Neural progenitor cell (in vitro differentiated cells): ENCODE measurements at regions not wholly inside any gene's neighbourhood (a gene's known extent, or its start where the extent isn't known, plus 50 kb on each side); places are given as distances from the start of the nearest gene placed in this dataset.

Source experiments
- DNase-seq: peaks from one replicate; pipeline ENCODE4 v3.0.0-alpha.2; 2016; ENCODE audit warnings: low spot score
- H2AFZ ChIP-seq: fragments of 200-600 bp; sonication (generic); replicated peaks from 2 replicates; pipeline ENCODE4 v1.6.1; 2016; ENCODE audit warnings: antibody characterized with exemption
- H3F3A ChIP-seq: fragments of 200-600 bp; sonication (generic); 2 replicates; pipeline ENCODE4 v1.6.1; 2016; ENCODE audit warnings: antibody characterized with exemption, low read depth
- H3K27ac ChIP-seq: fragments of 200-600 bp; sonication (generic); 2 replicates; pipeline ENCODE4 v1.5.1; 2016; ENCODE audit warnings: mild to moderate bottlenecking
- H3K27me3 ChIP-seq: fragments of 200-600 bp; sonication (generic); 2 replicates; pipeline ENCODE4 v1.6.1; 2016; ENCODE audit warnings: mild to moderate bottlenecking, moderate library complexity
- H3K36me3 ChIP-seq: fragments of 200-600 bp; sonication (generic); 2 replicates; pipeline ENCODE4 v1.5.1; 2016
- H3K4me1 ChIP-seq: fragments of 200-600 bp; sonication (generic); 2 replicates; pipeline ENCODE4 v1.6.1; 2016; ENCODE audit warnings: mixed run types
- H3K4me2 ChIP-seq: fragments of 200-600 bp; sonication (generic); 2 replicates; pipeline ENCODE4 v1.6.1; 2016
- H3K4me3 ChIP-seq: fragments of 200-600 bp; sonication (generic); 2 replicates; pipeline ENCODE4 v1.5.1; 2016
- H3K79me2 ChIP-seq: fragments of 200-600 bp; sonication (generic); 2 replicates; pipeline ENCODE4 v1.6.1; 2016; ENCODE audit warnings: low read depth
- H3K9ac ChIP-seq: fragments of 200-600 bp; sonication (generic); 2 replicates; pipeline ENCODE4 v1.6.1; 2016
- H3K9me3 ChIP-seq: fragments of 200-600 bp; sonication (generic); 2 replicates; pipeline ENCODE4 v1.5.1; 2016; ENCODE audit warnings: low read depth
- H4K20me1 ChIP-seq: fragments of 200-600 bp; sonication (generic); 2 replicates; pipeline ENCODE4 v1.6.1; 2016; ENCODE audit warnings: low read depth
- H3K27ac Mint-ChIP-seq: 3 replicates; pipeline ENCODE4 v1.8.0; 2021; ENCODE audit warnings: mixed read lengths
- H3K27me3 Mint-ChIP-seq: 2 replicates; pipeline ENCODE4 v1.8.0; 2022; ENCODE audit warnings: low read depth, mild to moderate bottlenecking, inconsistent platforms, moderate library complexity, mixed read lengths; ENCODE audit not compliant: insufficient read depth
- H3K36me3 Mint-ChIP-seq: 3 replicates; pipeline ENCODE4 v1.8.0; 2021; ENCODE audit warnings: mixed read lengths
- H3K4me1 Mint-ChIP-seq: 3 replicates; pipeline ENCODE4 v1.8.0; 2021; ENCODE audit warnings: mixed read lengths
- H3K4me3 Mint-ChIP-seq: 3 replicates; pipeline ENCODE4 v1.8.0; 2021; ENCODE audit warnings: mild to moderate bottlenecking, moderate library complexity, mixed read lengths
- H3K9me3 Mint-ChIP-seq: 3 replicates; pipeline ENCODE4 v1.8.0; 2020; ENCODE audit warnings: mixed read lengths
- EZH2 ChIP-seq: fragments of 200-600 bp; sonication (generic); IDR thresholded peaks from 2 replicates; pipeline ENCODE4 v1.6.1; 2017; ENCODE audit warnings: antibody characterized with exemption, mild to moderate bottlenecking, moderate library complexity
- EZH2phosphoT487 ChIP-seq: fragments of 200-600 bp; sonication (generic); IDR thresholded peaks from 2 replicates; pipeline ENCODE4 v1.6.1; 2017; ENCODE audit warnings: antibody characterized with exemption
- TF ChIP-seq, protein P1 (sequence below): fragments of 200-600 bp; sonication (generic); IDR thresholded peaks from 2 replicates; pipeline ENCODE4 v1.5.1; 2017; ENCODE audit warnings: antibody characterized with exemption, mild to moderate bottlenecking

DNA sequence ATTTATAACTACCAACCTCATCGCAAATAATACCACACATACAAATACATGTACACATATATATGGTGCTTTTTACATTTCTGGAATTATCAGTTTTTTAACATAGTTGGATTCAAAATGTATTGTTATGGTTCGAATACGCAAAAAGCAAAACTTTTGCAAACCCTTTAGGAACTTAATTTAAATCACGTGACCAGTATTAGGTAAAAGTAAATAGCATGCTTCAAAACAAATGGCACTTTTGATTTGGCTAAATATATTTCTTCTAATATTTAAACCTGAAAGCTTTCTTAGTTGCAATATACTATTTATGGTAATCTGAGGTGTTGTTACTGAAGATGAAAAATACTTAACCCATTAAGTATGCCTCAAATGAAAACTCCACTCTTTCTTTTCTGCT lies 341.4 kb downstream of the C4orf33 start:
- H3K36me3 Mint-ChIP-seq: no peaks in the 10 kb centered on the region
- no peak overlapping the region for H3K4me3 ChIP-seq
- TF ChIP-seq, protein P1, sequence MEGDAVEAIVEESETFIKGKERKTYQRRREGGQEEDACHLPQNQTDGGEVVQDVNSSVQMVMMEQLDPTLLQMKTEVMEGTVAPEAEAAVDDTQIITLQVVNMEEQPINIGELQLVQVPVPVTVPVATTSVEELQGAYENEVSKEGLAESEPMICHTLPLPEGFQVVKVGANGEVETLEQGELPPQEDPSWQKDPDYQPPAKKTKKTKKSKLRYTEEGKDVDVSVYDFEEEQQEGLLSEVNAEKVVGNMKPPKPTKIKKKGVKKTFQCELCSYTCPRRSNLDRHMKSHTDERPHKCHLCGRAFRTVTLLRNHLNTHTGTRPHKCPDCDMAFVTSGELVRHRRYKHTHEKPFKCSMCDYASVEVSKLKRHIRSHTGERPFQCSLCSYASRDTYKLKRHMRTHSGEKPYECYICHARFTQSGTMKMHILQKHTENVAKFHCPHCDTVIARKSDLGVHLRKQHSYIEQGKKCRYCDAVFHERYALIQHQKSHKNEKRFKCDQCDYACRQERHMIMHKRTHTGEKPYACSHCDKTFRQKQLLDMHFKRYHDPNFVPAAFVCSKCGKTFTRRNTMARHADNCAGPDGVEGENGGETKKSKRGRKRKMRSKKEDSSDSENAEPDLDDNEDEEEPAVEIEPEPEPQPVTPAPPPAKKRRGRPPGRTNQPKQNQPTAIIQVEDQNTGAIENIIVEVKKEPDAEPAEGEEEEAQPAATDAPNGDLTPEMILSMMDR: no peak
- no peak for TF ChIP-seq EZH2phosphoT487
- no peak for TF ChIP-seq EZH2
- no peak overlapping the region for H3K27ac Mint-ChIP-seq
- H3K27me3 Mint-ChIP-seq: no peaks in the 10 kb centered on the region
- no peaks in the 10 kb centered on the region for H3F3A ChIP-seq
- H3K27me3 ChIP-seq: no peaks in the 10 kb centered on the region
- H3K4me3 Mint-ChIP-seq: no peak overlapping the region
- no peaks in the 10 kb centered on the region for H3K4me1 Mint-ChIP-seq
- H3K4me1 ChIP-seq: no peaks in the 10 kb centered on the region
- no peak overlapping the region for H3K27ac ChIP-seq
- no peak overlapping the region for H3K4me2 ChIP-seq
- H4K20me1 ChIP-seq: no peaks in the 10 kb centered on the region
- H3K9ac ChIP-seq: no peak overlapping the region
- no peak overlapping the region for H2AFZ ChIP-seq
- no peaks in the 10 kb centered on the region for H3K9me3 Mint-ChIP-seq
- H3K9me3 ChIP-seq: no peaks in the 10 kb centered on the region
- no peak for DNase-seq
- H3K36me3 ChIP-seq: no peaks in the 10 kb centered on the region
- no peaks in the 10 kb centered on the region for H3K79me2 ChIP-seq

DNA sequence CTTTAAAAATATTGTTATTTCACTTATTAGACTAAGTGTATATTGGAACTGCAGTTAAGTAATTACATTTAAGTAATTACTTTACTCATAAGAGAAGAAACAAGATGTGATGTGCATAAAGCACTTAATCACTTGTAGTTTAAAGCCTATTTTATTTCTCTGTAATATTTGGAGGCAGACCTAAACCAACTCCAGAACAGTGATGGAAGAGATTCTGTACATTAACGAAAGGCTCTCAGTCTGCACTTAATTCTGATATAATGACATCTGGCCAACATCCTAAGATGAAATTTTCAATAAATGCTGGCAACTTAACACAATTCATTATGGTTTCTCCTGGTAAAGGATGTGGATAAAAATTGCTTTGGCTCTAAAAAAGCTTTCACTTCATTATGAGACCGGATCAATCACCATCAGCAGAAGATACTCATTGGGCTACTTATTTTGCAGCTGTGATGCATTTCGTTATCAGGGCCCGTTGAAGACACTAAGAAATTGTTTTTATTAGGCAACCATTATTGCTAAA lies 342.6 kb downstream of the C4orf33 start:
- no peaks in the 10 kb centered on the region for H3K9me3 Mint-ChIP-seq
- DNase-seq: no peak

DNA sequence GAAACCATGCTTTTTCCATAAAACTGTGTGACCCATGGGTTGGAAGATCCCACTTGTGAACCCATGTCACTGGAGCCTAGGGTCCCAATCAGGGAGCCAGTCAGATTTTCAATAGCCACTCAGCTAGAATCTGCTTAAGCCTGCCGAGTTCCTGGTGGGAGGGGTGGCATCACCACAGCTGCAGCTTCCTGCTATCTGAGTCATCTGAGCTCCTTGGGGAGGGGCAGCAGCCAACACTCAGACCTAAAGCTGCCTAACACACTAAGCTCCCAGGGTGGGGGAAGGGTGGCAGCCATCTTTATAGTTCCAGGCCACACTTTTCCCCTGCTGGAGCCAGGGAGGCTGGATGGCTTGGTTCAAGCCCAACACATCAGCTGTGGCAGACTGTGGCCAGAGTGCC lies 350.1 kb downstream of the C4orf33 start:
- no peaks in the 10 kb centered on the region for H3K79me2 ChIP-seq
- no peaks in the 10 kb centered on the region for H3K4me1 Mint-ChIP-seq
- H3K27me3 Mint-ChIP-seq: no peaks in the 10 kb centered on the region
- no peak overlapping the region for H3K9ac ChIP-seq
- no peaks in the 10 kb centered on the region for H3K9me3 Mint-ChIP-seq
- no peaks in the 10 kb centered on the region for H3K9me3 ChIP-seq
- H3K4me3 ChIP-seq: no peak overlapping the region
- no peaks in the 10 kb centered on the region for H3K36me3 Mint-ChIP-seq
- no peaks in the 10 kb centered on the region for H3F3A ChIP-seq
- no peaks in the 10 kb centered on the region for H3K36me3 ChIP-seq
- no peak overlapping the region for H3K4me3 Mint-ChIP-seq
- no peak overlapping the region for H3K4me2 ChIP-seq
- no peaks in the 10 kb centered on the region for H4K20me1 ChIP-seq
- DNase-seq: peak; percentile 24
- H3K27me3 ChIP-seq: no peaks in the 10 kb centered on the region
- no peak for TF ChIP-seq EZH2phosphoT487
- TF ChIP-seq, protein P1: no peak
- no peak for TF ChIP-seq EZH2
- H2AFZ ChIP-seq: peak overlapping the region; percentile 5
- no peak overlapping the region for H3K27ac Mint-ChIP-seq
- H3K27ac ChIP-seq: no peak overlapping the region
- H3K4me1 ChIP-seq: no peaks in the 10 kb centered on the region

More for the DNA sequence above, 342.6 kb downstream of the C4orf33 start:
- Histone ChIP-seq H2AFZ (no peak overlapping the region), H3F3A (no peaks in the 10 kb centered on the region), H3K9ac (no peak overlapping the region), H3K4me2 (no peak overlapping the region), H3K4me3 (no peak overlapping the region), H3K4me1 (no peaks in the 10 kb centered on the region), H4K20me1 (no peaks in the 10 kb centered on the region), H3K27me3 (no peaks in the 10 kb centered on the region), H3K79me2 (no peaks in the 10 kb centered on the region), H3K9me3 (no peaks in the 10 kb centered on the region), H3K36me3 (no peaks in the 10 kb centered on the region), H3K27ac (no peak overlapping the region)
- Mint-ChIP-seq H3K4me1 (no peaks in the 10 kb centered on the region), H3K36me3 (no peaks in the 10 kb centered on the region), H3K4me3 (no peak overlapping the region), H3K27me3 (no peaks in the 10 kb centered on the region), H3K27ac (no peak overlapping the region)
- TF ChIP-seq, protein P1: no peak
- TF ChIP-seq EZH2phosphoT487 (no peak), EZH2 (no peak)
